Activated B cell treated with CpG ODN at 0.5 μM for 24 hours (primary cell): ENCODE measurements at regions not wholly inside any gene's neighbourhood (a gene's known extent, or its start where the extent isn't known, plus 50 kb on each side); places are given as distances from the start of the nearest gene placed in this dataset.

Experiments
- ATAC-seq: fragments of 200-7000 bp; cut with Tn5 transposase; one replicate; pipeline ENCODE4 v1.10.0; 2021; ENCODE audit warnings: low read depth, mild to moderate bottlenecking, moderate library complexity
- CTCF ChIA-PET: fragments of 350-600 bp; sonication (Branson Sonifier 250); formaldehyde crosslinking; loops from one replicate; lab custom pipeline; 2021; ENCODE audit warnings: antibody characterized with exemption; lab: Charles Lee
- POLR2A ChIA-PET: fragments of 350-600 bp; sonication (Branson Sonifier 250); formaldehyde crosslinking; loops from one replicate; lab custom pipeline; 2021; ENCODE audit warnings: antibody characterized with exemption; lab: Charles Lee
- DNase-seq: peaks from one replicate; pipeline ENCODE4 v3.0.0; 2022
- H3K27ac Mint-ChIP-seq: one replicate; pipeline ENCODE4 v1.8.0; 2020; ENCODE audit warnings: mixed read lengths
- H3K27me3 Mint-ChIP-seq: one replicate; pipeline ENCODE4 v1.8.0; 2021; ENCODE audit warnings: mixed read lengths
- H3K36me3 Mint-ChIP-seq: one replicate; pipeline ENCODE4 v1.8.0; 2021; ENCODE audit warnings: low read depth, mixed read lengths
- H3K4me1 Mint-ChIP-seq: one replicate; pipeline ENCODE4 v1.8.0; 2021; ENCODE audit warnings: mixed read lengths
- H3K4me3 Mint-ChIP-seq: one replicate; pipeline ENCODE4 v1.8.0; 2020; ENCODE audit warnings: mild to moderate bottlenecking, mixed read lengths
- H3K9me3 Mint-ChIP-seq: one replicate; pipeline ENCODE4 v1.8.0; 2020; ENCODE audit warnings: mixed read lengths
- intact Hi-C: fragments of 100-400 bp; cut with micrococcal nuclease; formaldehyde crosslinking; loops from one replicate; pipeline ENCODE4 v1.15.1; 2024
- TF ChIP-seq, protein P1 (sequence below): fragments of 200-600 bp; IDR thresholded peaks from one replicate; pipeline ENCODE4 v1.8.0; 2022; ENCODE audit warnings: antibody characterized with exemption, mild to moderate bottlenecking

DNA sequence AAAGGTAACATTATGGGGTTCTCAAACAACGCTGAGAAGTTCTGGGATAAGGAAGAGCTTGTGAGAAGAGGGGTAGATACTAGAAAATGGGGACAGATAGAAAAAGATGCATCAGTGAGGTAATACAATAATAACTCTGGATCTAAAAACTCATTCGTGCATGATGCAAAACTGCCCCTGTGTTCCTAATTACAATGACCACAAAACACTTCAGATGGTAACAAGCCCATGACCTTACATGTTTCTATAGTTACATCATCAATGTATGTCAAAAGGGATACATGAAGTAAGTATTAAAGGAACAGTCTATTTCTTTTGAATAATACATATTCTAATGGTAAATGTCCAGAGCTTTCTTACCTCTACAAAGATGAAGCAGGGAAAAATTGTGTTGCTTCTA lies 110.6 kb upstream of the PLPPR5 start:
- ATAC-seq (no peak), DNase-seq (no peak)
- no peaks in the 10 kb centered on the region for H3K9me3 Mint-ChIP-seq
- no peaks in the 10 kb centered on the region for H3K27me3 Mint-ChIP-seq
- no peaks in the 10 kb centered on the region for H3K36me3 Mint-ChIP-seq
- TF ChIP-seq, protein P1, sequence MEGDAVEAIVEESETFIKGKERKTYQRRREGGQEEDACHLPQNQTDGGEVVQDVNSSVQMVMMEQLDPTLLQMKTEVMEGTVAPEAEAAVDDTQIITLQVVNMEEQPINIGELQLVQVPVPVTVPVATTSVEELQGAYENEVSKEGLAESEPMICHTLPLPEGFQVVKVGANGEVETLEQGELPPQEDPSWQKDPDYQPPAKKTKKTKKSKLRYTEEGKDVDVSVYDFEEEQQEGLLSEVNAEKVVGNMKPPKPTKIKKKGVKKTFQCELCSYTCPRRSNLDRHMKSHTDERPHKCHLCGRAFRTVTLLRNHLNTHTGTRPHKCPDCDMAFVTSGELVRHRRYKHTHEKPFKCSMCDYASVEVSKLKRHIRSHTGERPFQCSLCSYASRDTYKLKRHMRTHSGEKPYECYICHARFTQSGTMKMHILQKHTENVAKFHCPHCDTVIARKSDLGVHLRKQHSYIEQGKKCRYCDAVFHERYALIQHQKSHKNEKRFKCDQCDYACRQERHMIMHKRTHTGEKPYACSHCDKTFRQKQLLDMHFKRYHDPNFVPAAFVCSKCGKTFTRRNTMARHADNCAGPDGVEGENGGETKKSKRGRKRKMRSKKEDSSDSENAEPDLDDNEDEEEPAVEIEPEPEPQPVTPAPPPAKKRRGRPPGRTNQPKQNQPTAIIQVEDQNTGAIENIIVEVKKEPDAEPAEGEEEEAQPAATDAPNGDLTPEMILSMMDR = no peak
- no peaks in the 10 kb centered on the region for H3K4me1 Mint-ChIP-seq
- intact Hi-C loops = no loop called here
- ChIA-PET POLR2A (no interaction called here), CTCF (no interaction called here)
- H3K4me3 Mint-ChIP-seq = no peak overlapping the region
- H3K27ac Mint-ChIP-seq = no peak overlapping the region

DNA sequence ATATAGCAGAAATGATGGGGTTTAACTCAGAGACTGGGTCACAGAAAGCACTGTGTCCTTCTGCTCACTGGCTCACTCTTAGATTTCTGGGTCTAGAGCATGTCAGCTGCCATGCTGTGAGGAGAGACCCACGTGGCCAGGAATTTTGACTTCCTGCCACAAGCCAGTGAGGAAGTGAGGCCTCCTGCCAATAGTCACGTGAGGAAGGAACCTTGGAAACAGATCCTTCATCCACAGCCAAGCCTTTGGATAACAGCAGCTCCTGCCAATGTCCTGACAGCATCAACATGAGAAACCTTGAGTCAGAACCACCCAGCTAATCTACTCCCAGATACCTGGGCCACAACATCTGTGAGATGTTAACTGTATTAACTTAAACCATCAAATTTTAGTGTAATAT lies 114.5 kb upstream of the PLPPR5 start:
- TF ChIP-seq, protein P1 = no peak
- POLR2A ChIA-PET = no interaction called here
- Mint-ChIP-seq H3K4me1 (no peaks in the 10 kb centered on the region), H3K9me3 (no peaks in the 10 kb centered on the region), H3K36me3 (no peaks in the 10 kb centered on the region), H3K4me3 (no peak overlapping the region), H3K27ac (no peak overlapping the region), H3K27me3 (no peaks in the 10 kb centered on the region)
- intact Hi-C loops = no loop called here
- CTCF ChIA-PET = no interaction called here
- no peak for ATAC-seq
- no peak for DNase-seq

DNA sequence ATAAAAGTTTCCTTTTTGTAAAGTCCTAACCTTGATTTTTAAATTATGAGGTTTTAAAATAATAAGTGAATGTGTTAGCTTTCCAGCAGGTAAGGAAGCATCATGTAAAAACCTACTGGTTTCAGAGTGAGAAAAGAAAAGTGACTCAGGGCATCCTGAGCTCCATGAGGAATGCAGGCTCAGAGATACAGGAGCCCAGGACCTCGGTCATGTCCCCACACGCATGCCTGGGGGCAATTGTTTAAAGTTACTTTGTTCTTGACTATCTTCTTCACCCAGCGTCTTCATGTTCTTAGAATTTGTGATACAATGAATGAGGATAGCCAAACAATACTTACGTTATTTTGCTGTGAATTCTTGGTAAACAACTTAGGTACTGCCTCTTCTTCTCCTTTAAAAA lies 117.4 kb upstream of the PLPPR5 start:
- Mint-ChIP-seq H3K4me1 (no peaks in the 10 kb centered on the region), H3K27me3 (no peaks in the 10 kb centered on the region), H3K36me3 (no peaks in the 10 kb centered on the region), H3K9me3 (peaks cover 2% of the 10 kb centered on the region), H3K27ac (no peak overlapping the region), H3K4me3 (no peak overlapping the region)
- TF ChIP-seq, protein P1 = no peak
- ATAC-seq (no peak), DNase-seq (no peak)
- CTCF ChIA-PET = no interaction called here
- intact Hi-C loops = no loop called here
- POLR2A ChIA-PET = no interaction called here

DNA sequence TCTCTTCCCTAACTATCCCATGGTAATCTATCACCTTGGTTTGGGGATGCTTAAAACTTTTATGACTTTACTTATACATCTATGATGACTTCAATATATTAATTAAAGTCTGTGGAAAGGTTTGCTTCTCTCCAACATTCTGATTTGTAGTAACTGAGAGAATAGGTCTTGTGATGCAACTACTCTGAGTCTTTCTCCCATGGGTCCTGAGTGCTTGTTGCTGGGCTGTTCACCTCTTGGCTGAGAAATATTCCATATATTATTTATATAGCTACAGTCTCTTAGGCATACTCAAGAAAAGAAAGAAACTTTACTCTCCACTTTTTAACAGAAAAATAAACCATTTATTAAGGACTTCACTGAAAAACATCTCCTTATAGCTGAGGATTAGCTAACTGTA lies 119.3 kb upstream of the PLPPR5 start:
- Mint-ChIP-seq H3K4me1 (no peaks in the 10 kb centered on the region), H3K27ac (no peak overlapping the region), H3K4me3 (no peak overlapping the region), H3K27me3 (no peaks in the 10 kb centered on the region), H3K36me3 (no peaks in the 10 kb centered on the region), H3K9me3 (peaks cover 6% of the 10 kb centered on the region)
- ATAC-seq (no peak), DNase-seq (no peak)
- ChIA-PET POLR2A (no interaction called here), CTCF (no interaction called here)
- TF ChIP-seq, protein P1 = no peak
- intact Hi-C loops = no loop called here

DNA sequence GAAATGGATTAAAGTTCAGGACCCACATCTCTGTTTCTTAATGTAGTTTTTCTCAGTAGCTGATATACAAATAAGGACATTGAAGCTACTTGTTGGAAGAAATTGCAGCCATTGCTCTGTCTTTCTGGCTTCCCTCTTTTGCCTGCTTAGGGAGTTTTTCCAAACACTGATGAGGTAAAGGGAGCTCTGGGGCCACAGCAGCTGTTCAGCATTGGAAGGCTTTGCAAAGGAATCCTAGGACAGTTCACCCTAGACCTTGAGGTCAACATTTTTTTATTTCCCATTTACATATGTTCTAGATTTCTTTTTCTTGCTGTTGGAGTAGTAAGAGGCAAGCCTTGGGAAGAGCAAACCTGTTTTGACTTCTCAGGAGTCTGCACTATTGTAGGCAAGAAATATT lies 126.9 kb upstream of the PLPPR5 start:
- Mint-ChIP-seq H3K27me3 (no peaks in the 10 kb centered on the region), H3K4me3 (no peak overlapping the region), H3K9me3 (peaks cover 6% of the 10 kb centered on the region), H3K4me1 (no peaks in the 10 kb centered on the region), H3K27ac (no peak overlapping the region), H3K36me3 (no peaks in the 10 kb centered on the region)
- ATAC-seq (no peak), DNase-seq (no peak)
- ChIA-PET CTCF (no interaction called here), POLR2A (no interaction called here)
- TF ChIP-seq, protein P1 = no peak
- intact Hi-C loops = no loop called here
